SK-N-MC (cell line): ENCODE measurements at regions not wholly inside any gene's neighbourhood (a gene's known extent, or its start where the extent isn't known, plus 50 kb on each side); places are given as distances from the start of the nearest gene placed in this dataset.

ENCODE experiments used
- EZH2 ChIP-seq: fragments of 200-600 bp; sonication (generic); IDR thresholded peaks from one replicate; pipeline ENCODE4 v1.6.1; 2017; ENCODE audit warnings: antibody characterized with exemption
- POLR2AphosphoS5 ChIP-seq: IDR thresholded peaks from 2 replicates; pipeline ENCODE4 v1.6.1; 2012; ENCODE audit warnings: mild to moderate bottlenecking, low read depth, low read length, borderline replicate concordance

DNA sequence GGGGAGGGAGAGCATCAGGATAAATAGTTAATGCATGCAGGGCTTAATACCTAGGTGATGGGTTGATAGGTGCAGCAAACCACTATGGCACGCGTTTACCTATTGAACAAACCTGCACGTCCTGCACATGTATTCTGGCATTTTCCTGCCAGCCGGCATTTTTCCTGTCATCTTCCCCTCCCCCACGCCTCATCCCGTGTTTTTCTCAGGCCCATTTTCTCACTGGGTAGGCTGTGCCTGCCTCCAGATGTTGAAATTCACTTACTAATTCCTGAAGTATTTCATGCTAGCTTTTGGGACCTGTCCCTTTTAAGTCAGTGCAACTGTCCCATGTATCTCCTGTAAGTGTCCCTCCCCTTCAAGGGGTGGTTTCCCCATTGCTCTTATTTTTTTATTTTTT, 220.3 kb upstream of the NPY start:
- TF ChIP-seq POLR2AphosphoS5 (no peak), EZH2 (no peak)
